HG03520 (cell line): ENCODE measurements at regions not wholly inside any gene's neighbourhood (a gene's known extent, or its start where the extent isn't known, plus 50 kb on each side); places are given as distances from the start of the nearest gene placed in this dataset.

Experiments used
- ATAC-seq: cut with Tn5 transposase; IDR thresholded peaks from one replicate; pipeline ENCODE4 v1.9.1; 2021; ENCODE audit warnings: mild to moderate bottlenecking, moderate library complexity; ENCODE audit not compliant: unreplicated experiment

DNA sequence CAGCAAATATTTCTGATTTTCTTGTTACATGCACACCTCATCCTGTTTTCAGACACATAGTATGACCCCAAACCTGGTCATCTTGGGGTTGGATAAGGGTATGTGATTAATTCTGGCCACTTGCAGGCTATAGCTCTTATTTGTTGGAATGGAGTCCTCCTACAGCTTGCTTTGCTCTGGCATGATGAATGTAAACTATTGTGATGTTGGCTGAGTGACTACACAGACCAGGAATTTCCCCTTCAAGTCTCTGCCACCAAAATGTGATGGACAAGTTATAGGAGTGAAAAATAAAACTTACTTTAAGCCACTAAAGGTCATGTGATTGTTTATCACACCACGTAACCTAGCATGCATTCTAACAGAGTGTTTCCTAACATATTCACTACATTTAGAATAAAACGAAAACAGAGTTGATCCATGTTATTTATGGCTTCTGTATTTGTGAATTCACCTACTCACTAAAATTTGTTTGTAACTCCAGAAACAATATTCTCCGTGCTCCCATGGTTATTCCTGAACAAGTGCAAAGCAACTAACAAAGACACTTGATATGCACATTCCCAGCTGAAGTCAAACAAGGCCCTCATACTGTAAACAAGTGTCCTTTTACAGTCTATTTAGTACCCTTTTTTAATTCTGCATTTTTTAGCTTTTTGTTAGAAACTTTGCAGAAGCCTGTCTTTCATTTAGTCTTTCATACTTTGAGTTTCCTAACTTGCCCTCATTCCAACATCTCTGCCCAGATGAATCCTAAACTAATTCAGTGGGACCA is 599.2 kb upstream of the PCDH15 start:
- no peak for ATAC-seq

DNA sequence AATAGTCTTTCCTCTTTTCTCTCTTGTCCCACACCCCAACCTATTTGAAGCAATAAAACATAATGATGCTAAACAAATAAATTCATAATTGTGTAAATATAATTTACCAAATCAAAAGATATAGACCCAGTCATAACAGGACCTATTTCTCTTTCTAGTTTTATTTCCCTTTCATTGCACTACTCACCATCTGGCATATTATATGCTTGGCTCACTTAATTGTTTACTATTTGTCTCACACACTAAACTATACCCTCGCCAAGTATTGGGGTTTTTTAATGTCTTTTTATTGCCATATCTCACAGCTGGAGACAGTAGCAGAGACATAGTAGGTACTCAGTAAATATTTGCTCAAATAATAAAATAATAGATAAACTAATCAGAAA is 597.5 kb upstream of the PCDH15 start:
- ATAC-seq = no peak

DNA sequence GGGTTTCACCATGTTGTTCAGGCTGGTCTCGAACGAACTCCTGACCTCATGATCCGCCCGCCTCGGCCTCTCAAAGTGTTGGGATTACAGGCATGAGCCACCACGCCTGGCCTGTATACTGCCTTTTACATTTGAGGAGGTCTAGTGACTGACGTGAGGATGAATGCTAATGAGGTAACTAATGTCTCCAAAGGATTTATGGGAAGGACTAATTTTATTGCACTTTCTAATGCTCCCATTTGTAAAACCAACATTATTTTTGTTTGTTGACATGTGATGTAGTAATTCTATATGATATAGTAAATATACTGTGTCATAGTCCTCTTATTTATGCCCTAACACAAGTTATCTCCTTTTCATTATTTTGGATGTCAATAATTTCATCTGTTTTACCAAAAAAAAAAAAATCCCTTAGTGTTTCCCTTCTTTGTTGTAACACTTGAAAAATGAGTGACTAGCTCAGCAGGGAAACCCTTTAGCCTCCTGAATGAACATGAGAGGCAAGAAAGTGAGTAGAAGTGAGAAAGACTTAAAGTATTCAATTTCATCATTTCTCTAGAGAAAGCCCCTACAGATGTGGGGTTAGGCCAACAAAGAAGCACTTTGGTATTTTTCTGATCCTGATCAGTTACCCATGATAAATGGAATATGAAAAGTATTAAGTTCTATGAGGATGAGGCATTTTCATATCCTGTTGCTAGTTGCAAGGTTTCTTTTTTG is 596.9 kb upstream of the PCDH15 start:
- no peak for ATAC-seq

DNA sequence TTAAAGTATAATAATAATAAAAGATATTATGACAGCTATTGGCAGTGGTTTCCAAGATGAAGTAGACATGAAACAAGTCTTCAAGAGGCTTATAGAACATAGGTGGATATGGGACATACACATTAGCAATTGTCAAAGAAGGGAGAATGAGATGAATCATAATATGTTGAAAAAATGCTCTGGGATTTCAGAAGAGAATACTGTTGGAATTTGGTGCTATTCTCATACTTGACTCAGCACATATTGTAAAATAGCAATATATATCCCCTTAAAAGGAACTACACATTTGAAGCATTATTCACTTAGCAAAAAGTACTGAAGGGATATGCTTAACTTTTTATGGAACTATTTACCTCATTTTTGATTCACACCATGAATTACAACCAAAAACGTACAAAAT is 577.2 kb upstream of the PCDH15 start:
- no peak for ATAC-seq

DNA sequence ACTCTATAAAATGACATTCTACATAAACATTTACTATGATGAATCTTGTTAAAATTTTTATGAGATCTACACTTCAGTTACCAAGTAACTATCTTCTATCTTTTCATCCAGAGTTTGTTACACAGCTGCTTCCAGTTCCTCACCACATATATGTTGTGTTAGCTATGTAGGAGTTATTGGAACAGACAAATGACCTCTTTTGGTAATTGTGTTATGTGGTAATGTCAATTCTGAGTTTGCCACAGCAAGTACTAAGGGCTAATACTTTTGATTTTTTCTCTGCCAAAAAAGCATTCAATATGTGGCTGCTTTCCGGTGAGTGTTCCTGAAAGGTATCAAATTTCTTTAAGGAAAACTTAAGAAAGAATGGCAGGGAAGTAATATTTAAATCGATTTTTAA is 573.9 kb upstream of the PCDH15 start:
- ATAC-seq = no peak

DNA sequence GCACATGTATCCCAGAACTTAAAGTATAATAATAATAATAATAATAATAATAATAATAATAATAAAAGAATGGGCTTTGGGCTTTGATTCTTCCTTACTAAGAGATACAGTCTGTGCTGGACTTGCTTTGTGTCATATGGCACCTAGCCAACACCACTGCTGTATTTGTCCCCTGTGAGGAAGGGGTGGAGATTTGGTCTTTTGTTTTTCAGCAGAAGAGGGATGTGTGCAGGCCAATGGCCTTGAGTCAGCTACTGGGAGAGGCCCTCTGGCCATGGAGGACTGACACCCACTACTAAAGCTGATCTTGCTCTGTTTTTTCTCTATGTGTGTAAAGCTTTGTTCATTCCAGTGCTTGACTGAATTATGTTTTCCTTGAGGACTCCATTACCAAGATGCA is 573.0 kb upstream of the PCDH15 start:
- no peak for ATAC-seq

- no peak for ATAC-seq
Observed at GRCh38 chr10:55369670-55370420, 568.8 kb upstream of the PCDH15 start.

DNA sequence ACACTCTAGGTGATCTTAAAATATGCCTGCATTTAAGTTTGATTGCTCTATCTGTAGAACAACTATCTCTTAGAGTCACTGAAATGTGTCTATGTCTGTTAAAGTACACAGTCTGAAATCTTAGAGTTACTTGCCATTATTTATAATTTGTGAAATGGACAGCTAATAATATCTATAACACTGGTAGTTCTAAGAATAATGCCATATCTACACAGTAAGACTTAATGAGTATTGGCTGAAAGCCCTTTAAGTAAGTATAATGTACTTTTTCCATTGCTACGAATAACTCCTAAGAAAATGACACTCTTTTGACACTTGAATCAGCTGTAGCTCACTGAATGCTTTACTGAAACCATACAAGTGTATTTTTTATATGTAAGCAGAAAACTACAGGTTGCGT is 567.4 kb upstream of the PCDH15 start:
- no peak for ATAC-seq

GRCh38 chr10:55367555-55367954 is 566.5 kb upstream of the PCDH15 start:
- ATAC-seq = no peak

DNA sequence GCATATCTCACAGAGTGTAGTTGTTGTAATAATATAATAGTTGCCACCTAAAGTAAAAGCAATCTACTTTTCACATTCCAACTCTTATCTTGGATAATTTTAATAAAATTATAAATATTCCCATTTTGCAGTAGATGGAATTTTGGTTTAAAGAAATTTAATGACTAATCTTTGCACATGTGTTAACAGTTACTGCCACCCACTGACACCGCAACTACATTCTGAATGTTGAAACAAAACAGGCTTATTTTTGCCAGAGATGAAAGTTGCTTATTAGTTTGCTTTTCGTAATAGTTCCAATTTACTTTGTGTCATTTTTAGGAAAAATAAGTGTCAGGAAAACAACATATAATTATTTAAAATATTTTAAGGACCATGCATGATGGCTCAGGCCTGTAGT is 557.5 kb upstream of the PCDH15 start:
- ATAC-seq = no peak

GRCh38 chr10:55353414-55353813 is 552.4 kb upstream of the PCDH15 start:
- ATAC-seq = no peak

GRCh38 chr10:55351431-55351830 is 550.4 kb upstream of the PCDH15 start:
- no peak for ATAC-seq

- no peak for ATAC-seq
Observed at GRCh38 chr10:55348534-55348933, 547.5 kb upstream of the PCDH15 start.

GRCh38 chr10:55330486-55330885 is 529.5 kb upstream of the PCDH15 start:
- ATAC-seq = no peak

DNA sequence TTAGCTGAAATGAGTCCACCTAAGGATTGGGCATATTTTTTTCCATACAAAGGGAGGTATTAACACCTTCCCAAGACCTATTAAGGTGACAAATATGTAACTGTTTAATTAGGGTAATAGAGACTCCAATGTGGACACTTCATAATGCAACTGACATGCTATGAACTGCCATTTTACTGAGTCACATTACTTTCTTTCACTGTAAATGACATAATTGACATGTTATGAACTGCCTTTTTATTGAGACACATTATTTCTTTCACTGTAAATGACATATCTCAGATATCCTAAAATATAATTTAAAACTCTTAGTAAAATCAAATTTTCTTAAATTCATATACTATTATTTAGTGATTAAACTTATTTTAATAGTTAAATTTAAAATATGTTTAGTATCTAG is 528.8 kb upstream of the PCDH15 start:
- no peak for ATAC-seq

DNA sequence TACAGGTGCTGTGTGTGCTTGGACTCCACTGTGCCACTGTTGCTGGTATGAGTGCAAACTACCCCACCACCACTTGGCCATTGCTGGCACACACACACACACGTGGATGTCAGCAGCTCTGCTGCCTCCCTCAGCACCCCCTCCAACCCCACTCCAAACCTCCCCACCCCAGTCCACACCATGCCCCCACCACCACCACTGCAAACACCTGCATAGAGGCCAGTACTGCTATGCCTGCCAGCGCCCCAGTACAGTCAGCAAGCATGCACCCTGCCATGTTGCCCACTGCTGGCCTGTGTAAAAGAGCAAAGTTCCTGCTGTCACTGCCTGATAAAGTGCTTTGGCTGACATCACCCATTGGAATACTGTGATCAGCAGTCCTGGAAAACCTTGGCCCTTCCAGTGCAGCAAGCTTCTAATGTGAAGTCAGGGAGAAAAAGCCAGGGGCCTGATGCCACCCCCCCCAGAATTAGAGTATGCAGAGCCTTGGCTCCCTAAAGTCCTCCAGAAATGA is 519.2 kb upstream of the PCDH15 start:
- ATAC-seq = no peak

GRCh38 chr10:55311848-55312635 is 511.0 kb upstream of the PCDH15 start:
- ATAC-seq = no peak

- no peak for ATAC-seq
Observed at GRCh38 chr10:55310143-55310542, 509.1 kb upstream of the PCDH15 start.

DNA sequence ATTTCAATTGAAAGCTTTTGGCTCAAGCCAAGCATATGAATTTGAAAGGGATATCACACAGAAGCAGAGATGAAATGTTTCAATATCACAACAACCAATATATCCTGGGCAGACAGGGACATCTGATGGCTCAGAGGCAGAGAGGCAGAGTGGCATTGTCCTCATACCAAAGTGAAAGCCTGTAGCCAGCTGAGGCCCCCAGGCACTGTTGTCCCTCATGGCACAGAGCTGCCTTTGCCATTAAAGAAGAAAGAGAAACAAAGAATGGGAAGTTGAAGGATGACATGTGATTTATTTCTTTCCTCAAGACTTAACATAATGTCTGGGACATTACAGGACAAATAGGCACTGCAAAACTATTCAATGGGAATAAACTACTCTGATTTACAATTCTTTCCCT is 504.3 kb upstream of the PCDH15 start:
- no peak for ATAC-seq

- ATAC-seq = no peak
Observed at GRCh38 chr10:55287346-55287745, 486.3 kb upstream of the PCDH15 start.

DNA sequence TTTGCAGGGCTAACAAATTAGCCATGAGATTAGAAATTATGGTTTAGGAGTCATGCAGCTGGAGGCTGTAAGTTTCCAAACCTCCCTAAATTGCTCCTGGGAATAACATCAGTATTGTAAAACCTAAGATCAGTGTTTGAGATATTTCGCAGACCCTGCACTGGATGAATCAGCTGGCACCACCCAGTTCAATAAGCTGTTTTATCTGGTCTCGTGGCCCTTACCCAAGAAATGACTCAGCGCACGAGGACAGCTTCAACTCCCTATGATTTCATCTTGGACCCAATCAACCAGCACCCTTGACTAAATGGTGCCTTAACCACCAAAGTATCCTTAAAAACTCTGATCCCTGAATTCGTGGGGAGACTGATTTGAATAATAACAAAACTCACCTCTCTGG is 482.0 kb upstream of the PCDH15 start:
- ATAC-seq = no peak
